Skeletal muscle satellite cell (primary cell): ENCODE measurements at regions not wholly inside any gene's neighbourhood (a gene's known extent, or its start where the extent isn't known, plus 50 kb on each side); places are given as distances from the start of the nearest gene placed in this dataset.

Experiments used
- H3K27me3 ChIP-seq: 2 replicates; pipeline ENCODE4 v1.7.0; 2013; ENCODE audit warnings: low read length; ENCODE audit not compliant: control insufficient read depth, insufficient read depth
- H3K36me3 ChIP-seq: 2 replicates; pipeline ENCODE4 v1.7.0; 2013; ENCODE audit warnings: mild to moderate bottlenecking, control low read depth, low read length; ENCODE audit not compliant: insufficient read depth
- H3K4me1 ChIP-seq: 2 replicates; pipeline ENCODE4 v1.7.0; 2013; ENCODE audit warnings: low read length; ENCODE audit not compliant: control insufficient read depth, insufficient read depth
- H3K4me2 ChIP-seq: 2 replicates; pipeline ENCODE4 v1.7.0; 2013; ENCODE audit warnings: mild to moderate bottlenecking, low read length
- H3K4me3 ChIP-seq: 2 replicates; pipeline ENCODE4 v1.7.0; 2013; ENCODE audit warnings: low read length
- H3K9ac ChIP-seq: 2 replicates; pipeline ENCODE4 v1.7.0; 2013; ENCODE audit warnings: mild to moderate bottlenecking, low read depth, low read length, moderate library complexity
- H3K9me3 ChIP-seq: replicated peaks from 2 replicates; pipeline ENCODE4 v1.7.0; 2013; ENCODE audit warnings: mild to moderate bottlenecking, control low read depth, low read length

GRCh38 chr17:33889040-33889439 lies 366.0 kb upstream of the CCL2 start:
- Histone ChIP-seq H3K4me3 (no peak overlapping the region), H3K36me3 (no peaks in the 10 kb centered on the region), H3K27me3 (no peaks in the 10 kb centered on the region), H3K9me3 (no peaks in the 10 kb centered on the region), H3K4me1 (no peaks in the 10 kb centered on the region), H3K4me2 (no peak overlapping the region), H3K9ac (no peak overlapping the region)

DNA sequence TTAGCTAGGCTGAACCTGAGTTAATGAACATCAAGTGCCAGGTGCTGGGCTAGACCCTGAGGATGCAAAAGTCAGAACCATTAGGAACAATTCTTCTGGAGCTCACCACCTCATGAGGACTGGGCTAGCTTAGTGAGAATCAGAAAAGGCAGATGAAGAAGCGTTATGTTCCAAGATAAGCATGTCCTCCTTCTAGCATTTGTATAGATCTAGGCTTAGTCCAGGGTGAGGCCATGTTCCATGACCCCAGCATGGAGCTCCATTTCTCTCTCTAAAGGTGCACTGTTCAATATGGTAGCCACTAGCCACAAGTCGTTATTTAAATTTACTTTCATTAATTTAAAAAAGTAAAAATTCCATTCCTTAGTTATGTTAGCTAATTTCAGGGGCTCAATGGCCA lies 365.3 kb upstream of the CCL2 start:
- Histone ChIP-seq H3K9ac (no peak overlapping the region), H3K9me3 (no peaks in the 10 kb centered on the region), H3K4me2 (no peak overlapping the region), H3K36me3 (no peaks in the 10 kb centered on the region), H3K27me3 (no peaks in the 10 kb centered on the region), H3K4me3 (no peak overlapping the region), H3K4me1 (no peaks in the 10 kb centered on the region)

- Histone ChIP-seq H3K4me3 (no peak overlapping the region), H3K4me1 (no peaks in the 10 kb centered on the region), H3K9ac (no peak overlapping the region), H3K9me3 (peaks cover 4% of the 10 kb centered on the region), H3K4me2 (no peak overlapping the region), H3K36me3 (no peaks in the 10 kb centered on the region), H3K27me3 (no peaks in the 10 kb centered on the region)
Observed at GRCh38 chr17:33892717-33893591, 362.1 kb upstream of the CCL2 start.

DNA sequence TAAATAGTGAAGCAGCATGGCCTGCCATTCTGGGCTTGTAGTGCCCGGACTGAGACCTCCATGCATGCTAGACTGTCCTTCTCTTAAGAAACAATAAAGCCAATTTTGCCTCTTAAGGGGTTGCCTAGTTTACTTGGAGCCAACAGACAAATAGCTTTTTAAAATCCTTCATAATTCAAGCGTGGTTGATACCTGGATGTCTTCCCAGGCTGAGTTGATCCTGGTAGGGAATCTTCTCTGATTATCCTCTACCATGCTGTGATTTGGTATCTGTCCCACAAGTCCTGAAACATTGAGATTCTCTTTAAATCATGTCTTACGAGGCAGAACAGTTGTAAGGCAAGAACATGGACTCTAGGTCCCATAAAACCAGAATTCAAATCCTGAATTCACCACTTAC lies 359.6 kb upstream of the CCL2 start:
- peaks cover 4% of the 10 kb centered on the region for H3K9me3 ChIP-seq

GRCh38 chr17:33896263-33896662 lies 358.8 kb upstream of the CCL2 start:
- Histone ChIP-seq H3K9me3 (peaks cover 8% of the 10 kb centered on the region), H3K9ac (no peak overlapping the region)

More for the DNA sequence above, 359.6 kb upstream of the CCL2 start:
- Histone ChIP-seq H3K36me3 (no peaks in the 10 kb centered on the region), H3K27me3 (no peaks in the 10 kb centered on the region), H3K4me2 (no peak overlapping the region), H3K9ac (no peak overlapping the region), H3K4me3 (no peak overlapping the region), H3K4me1 (no peaks in the 10 kb centered on the region)

DNA sequence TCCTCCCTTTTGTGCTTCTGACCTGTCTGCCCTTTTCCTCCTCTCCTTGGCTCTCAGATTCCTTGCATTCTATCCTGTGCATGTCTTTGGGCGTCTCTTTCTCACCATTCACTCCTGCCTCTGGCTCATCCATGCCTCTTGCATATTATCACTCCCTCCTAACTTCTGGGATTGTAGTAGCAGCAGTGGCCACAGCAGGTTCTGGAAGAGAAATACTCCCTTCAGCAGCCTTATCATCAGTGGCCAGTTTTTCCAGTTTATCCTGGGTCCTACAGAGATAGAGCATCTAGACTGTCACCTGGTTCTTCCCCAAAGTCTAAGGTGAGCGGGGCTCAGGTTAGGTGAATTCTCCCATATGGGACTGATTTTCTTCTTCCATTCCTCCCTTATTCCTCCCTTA lies 354.0 kb upstream of the CCL2 start:
- Histone ChIP-seq H3K4me3 (no peak overlapping the region), H3K36me3 (no peaks in the 10 kb centered on the region), H3K27me3 (no peaks in the 10 kb centered on the region), H3K9me3 (peaks cover 8% of the 10 kb centered on the region), H3K9ac (no peak overlapping the region), H3K4me1 (no peaks in the 10 kb centered on the region), H3K4me2 (no peak overlapping the region)

More at GRCh38 chr17:33896263-33896662, 358.8 kb upstream of the CCL2 start:
- Histone ChIP-seq H3K4me3 (no peak overlapping the region), H3K4me1 (no peaks in the 10 kb centered on the region), H3K36me3 (no peaks in the 10 kb centered on the region), H3K27me3 (no peaks in the 10 kb centered on the region), H3K4me2 (no peak overlapping the region)

DNA sequence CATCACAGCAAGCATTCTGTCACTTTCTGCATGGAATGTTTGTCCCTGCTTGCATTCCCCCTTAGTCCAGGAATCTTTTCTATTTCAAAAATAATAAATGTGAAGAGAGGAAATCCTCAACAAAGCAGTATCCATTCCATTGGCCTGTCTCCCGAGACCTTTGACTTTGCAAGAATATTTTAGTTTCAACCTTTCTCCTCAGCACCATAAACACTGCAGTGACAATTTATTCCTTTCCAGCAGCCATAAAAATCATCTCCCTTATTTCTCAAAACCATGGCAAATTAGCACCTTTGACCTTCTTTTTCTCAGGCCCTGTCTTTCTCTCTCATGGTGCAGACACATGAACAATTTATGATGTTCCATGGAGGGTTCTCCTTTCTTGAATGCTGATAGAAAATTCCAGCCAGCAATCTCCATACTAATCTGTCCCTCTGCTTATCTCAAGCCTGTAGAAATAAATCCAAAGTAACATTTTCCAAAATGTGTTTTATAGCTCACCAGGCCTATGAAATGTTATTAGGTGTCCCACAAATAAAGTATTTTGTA lies 352.1 kb upstream of the CCL2 start:
- H3K27me3 ChIP-seq, result no peaks in the 10 kb centered on the region
- no peak overlapping the region for H3K9ac ChIP-seq
- H3K4me2 ChIP-seq, result no peak overlapping the region
- H3K36me3 ChIP-seq, result no peaks in the 10 kb centered on the region
- no peaks in the 10 kb centered on the region for H3K4me1 ChIP-seq
- peaks cover 4% of the 10 kb centered on the region for H3K9me3 ChIP-seq
- H3K4me3 ChIP-seq, result no peak overlapping the region

- no peaks in the 10 kb centered on the region for H3K27me3 ChIP-seq
- H3K4me3 ChIP-seq, result no peak overlapping the region
- no peak overlapping the region for H3K4me2 ChIP-seq
- H3K9ac ChIP-seq, result no peak overlapping the region
- no peaks in the 10 kb centered on the region for H3K36me3 ChIP-seq
- H3K9me3 ChIP-seq, result peaks cover 4% of the 10 kb centered on the region
- no peaks in the 10 kb centered on the region for H3K4me1 ChIP-seq
Observed at GRCh38 chr17:33904476-33904875, 350.6 kb upstream of the CCL2 start.

DNA sequence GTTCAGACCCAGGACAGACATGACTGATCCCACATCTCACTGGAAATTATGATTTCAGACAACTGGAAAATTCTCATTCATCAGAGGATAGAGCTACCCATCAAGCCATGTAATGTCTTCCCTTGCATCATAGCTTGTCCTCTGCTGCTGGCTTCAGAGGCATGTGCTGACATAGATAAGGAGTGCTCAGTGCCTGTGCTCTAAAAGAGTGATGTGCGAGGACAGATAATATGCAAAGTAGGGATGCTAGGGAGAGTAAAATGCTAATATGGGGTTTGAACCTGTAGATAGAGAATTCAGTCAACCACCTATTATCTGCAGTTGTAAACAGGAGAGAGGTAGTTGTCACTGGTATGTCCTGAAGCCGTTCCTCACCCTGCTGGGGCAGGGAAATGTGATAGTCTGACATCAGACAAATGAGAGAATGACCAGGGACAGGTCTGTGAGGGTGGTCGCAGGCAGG lies 349.7 kb upstream of the CCL2 start:
- Histone ChIP-seq H3K27me3 (no peaks in the 10 kb centered on the region), H3K9ac (no peak overlapping the region), H3K4me3 (no peak overlapping the region), H3K4me1 (no peaks in the 10 kb centered on the region), H3K36me3 (no peaks in the 10 kb centered on the region), H3K4me2 (no peak overlapping the region), H3K9me3 (peaks cover 4% of the 10 kb centered on the region)

DNA sequence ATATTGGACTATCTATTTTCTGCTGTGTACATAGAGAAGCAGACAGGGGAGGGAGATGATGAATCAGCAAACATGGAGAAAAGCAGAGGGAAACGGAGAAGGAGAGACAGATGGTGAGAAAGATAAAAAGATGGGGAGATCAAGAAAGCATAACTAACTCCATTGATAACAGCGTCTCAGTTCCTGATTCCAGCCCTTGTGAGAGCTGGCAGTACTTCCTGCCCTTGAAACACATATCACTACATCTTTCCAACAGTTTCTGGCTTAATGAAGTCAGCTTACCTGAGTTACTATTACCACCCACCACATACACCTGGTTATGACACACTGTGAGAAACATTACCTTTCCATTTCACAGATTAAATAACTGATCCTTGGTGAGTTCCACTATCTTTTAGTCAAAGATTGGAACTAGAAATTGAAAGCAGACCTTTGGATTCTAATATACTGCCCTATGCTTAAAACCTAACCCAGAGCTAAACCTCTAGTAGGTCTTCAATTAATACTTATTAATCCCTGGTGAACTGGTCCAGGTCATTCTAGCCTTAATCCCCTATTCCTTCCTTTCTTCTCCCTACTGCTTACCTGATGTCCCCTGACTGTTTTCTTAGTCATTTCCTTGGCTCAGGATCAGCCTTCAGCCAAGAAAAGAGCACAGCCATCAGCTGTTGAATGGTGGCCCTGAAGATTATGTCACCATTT lies 346.6 kb upstream of the CCL2 start:
- H3K36me3 ChIP-seq, result no peaks in the 10 kb centered on the region
- no peaks in the 10 kb centered on the region for H3K4me1 ChIP-seq
- no peak overlapping the region for H3K4me2 ChIP-seq
- no peaks in the 10 kb centered on the region for H3K9me3 ChIP-seq
- no peak overlapping the region for H3K9ac ChIP-seq
- no peak overlapping the region for H3K4me3 ChIP-seq
- no peaks in the 10 kb centered on the region for H3K27me3 ChIP-seq

- H3K4me1 ChIP-seq, result no peaks in the 10 kb centered on the region
- H3K36me3 ChIP-seq, result no peaks in the 10 kb centered on the region
- H3K9me3 ChIP-seq, result peaks cover 3% of the 10 kb centered on the region
- H3K27me3 ChIP-seq, result no peaks in the 10 kb centered on the region
- H3K4me2 ChIP-seq, result no peak overlapping the region
- no peak overlapping the region for H3K4me3 ChIP-seq
- H3K9ac ChIP-seq, result no peak overlapping the region
Observed at GRCh38 chr17:33910200-33910857, 344.8 kb upstream of the CCL2 start.
